ENCODE measurements at regions not wholly inside any gene's neighbourhood (a gene's known extent, or its start where the extent isn't known, plus 50 kb on each side); places are given as distances from the start of the nearest gene placed in this dataset.

DNA sequence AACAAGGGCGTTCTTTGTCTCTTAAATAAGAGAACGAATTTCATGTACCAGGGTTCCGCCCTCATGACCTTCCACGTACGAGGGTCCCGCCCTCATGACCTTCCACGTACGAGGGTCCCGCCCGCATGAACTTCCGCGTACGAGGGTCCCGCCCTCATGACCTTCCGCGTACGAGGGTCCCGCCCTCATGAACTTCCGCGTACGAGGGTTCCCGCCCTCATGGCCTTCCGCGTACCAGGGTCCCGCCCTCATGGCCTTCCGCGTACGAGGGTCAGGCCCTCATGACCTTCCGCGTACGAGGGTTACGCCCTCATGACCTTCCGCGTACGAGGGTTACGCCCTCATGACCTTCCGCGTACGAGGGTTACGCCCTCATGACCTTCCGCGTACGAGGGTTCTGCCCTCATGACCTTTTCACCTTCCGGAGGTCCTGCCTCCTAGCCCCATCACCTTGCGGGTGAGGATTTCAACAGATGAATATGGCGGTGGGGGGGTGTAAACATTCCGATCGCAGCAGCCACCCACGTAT, 273.9 kb upstream of the ADAMTS16 start:
- TF ChIP-seq, protein P1, sequence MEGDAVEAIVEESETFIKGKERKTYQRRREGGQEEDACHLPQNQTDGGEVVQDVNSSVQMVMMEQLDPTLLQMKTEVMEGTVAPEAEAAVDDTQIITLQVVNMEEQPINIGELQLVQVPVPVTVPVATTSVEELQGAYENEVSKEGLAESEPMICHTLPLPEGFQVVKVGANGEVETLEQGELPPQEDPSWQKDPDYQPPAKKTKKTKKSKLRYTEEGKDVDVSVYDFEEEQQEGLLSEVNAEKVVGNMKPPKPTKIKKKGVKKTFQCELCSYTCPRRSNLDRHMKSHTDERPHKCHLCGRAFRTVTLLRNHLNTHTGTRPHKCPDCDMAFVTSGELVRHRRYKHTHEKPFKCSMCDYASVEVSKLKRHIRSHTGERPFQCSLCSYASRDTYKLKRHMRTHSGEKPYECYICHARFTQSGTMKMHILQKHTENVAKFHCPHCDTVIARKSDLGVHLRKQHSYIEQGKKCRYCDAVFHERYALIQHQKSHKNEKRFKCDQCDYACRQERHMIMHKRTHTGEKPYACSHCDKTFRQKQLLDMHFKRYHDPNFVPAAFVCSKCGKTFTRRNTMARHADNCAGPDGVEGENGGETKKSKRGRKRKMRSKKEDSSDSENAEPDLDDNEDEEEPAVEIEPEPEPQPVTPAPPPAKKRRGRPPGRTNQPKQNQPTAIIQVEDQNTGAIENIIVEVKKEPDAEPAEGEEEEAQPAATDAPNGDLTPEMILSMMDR (IDR thresholded peaks at IDR 0.05): no peak
- no peak for TF ChIP-seq EZH2 (IDR thresholded peaks at IDR 0.05; ENCODE audit: borderline replicate concordance, insufficient read depth, low read depth, low read length, poor library complexity, severe bottlenecking)
